Activated CD8-positive, alpha-beta T cell treated with anti-CD3 and anti-CD28 coated beads for 36 hours (primary cell): ENCODE measurements at regions not wholly inside any gene's neighbourhood (a gene's known extent, or its start where the extent isn't known, plus 50 kb on each side); places are given as distances from the start of the nearest gene placed in this dataset.

Experiments used
- ATAC-seq: fragments of 200-7000 bp; cut with Tn5 transposase; one replicate; pipeline ENCODE4 v1.10.0; 2021; ENCODE audit warnings: mild to moderate bottlenecking, moderate library complexity
- CTCF ChIA-PET: fragments of 350-600 bp; sonication (Branson Sonifier 250); formaldehyde crosslinking; loops from one replicate; lab custom pipeline; 2021; ENCODE audit warnings: antibody characterized with exemption; lab: Charles Lee
- POLR2A ChIA-PET: fragments of 350-600 bp; sonication (Branson Sonifier 250); formaldehyde crosslinking; loops from one replicate; lab custom pipeline; 2021; ENCODE audit warnings: antibody characterized with exemption; lab: Charles Lee
- DNase-seq: peaks from one replicate; pipeline ENCODE4 v3.0.0-alpha.2; 2020
- H3K27ac Mint-ChIP-seq: one replicate; pipeline ENCODE4 v1.8.0; 2021; ENCODE audit warnings: mild to moderate bottlenecking, mixed read lengths
- H3K27me3 Mint-ChIP-seq: one replicate; pipeline ENCODE4 v1.8.0; 2021; ENCODE audit warnings: mixed read lengths
- H3K36me3 Mint-ChIP-seq: one replicate; pipeline ENCODE4 v1.8.0; 2021; ENCODE audit warnings: low read depth, mixed read lengths
- H3K4me1 Mint-ChIP-seq: one replicate; pipeline ENCODE4 v1.8.0; 2021; ENCODE audit warnings: low read depth, mixed read lengths
- H3K4me3 Mint-ChIP-seq: one replicate; pipeline ENCODE4 v1.8.0; 2021; ENCODE audit warnings: mild to moderate bottlenecking, moderate library complexity, mixed read lengths
- H3K9me3 Mint-ChIP-seq: one replicate; pipeline ENCODE4 v1.8.0; 2021; ENCODE audit warnings: mixed read lengths
- CTCF ChIP-seq: fragments of 200-600 bp; IDR thresholded peaks from one replicate; pipeline ENCODE4 v1.8.0; 2022; ENCODE audit warnings: antibody characterized with exemption, mild to moderate bottlenecking
- intact Hi-C: fragments of 100-400 bp; cut with micrococcal nuclease; formaldehyde crosslinking; loops from one replicate; pipeline ENCODE4 v1.10.0; 2022

DNA sequence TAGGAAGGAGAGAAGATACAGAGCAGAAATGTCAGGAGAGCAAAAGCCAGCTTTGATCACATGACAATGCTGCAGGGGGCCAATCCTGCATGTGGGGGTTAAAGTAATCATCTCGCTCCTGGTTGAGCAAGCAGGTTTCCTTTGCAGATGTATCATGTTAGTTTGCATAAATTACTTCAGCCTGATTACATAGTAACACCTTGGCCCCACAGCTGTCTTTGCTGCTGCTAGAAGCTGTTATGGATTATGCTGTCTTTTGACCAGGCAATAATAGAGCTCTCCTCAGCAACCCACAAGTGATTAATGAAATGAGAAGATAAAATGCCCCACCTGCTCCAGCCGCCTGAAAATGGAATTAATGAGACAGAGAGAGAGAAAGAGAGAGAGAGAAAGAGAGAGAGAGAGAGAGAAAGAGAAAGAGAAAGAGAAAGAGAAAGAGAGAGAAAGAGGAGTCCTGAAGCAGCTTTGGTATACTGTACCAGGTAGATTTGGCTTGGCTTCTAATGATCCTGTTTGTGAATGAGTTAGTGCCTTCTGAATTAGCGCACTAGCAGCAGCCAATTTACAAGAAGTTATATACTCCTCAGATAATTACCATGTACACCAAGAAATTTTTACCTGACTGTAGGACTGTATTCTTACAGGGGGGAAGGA lies 174.3 kb upstream of the RORB start:
- Mint-ChIP-seq H3K27me3 (peaks cover 1% of the 10 kb centered on the region), H3K27ac (no peak overlapping the region), H3K4me3 (no peak overlapping the region), H3K36me3 (no peaks in the 10 kb centered on the region), H3K4me1 (peaks cover 5% of the 10 kb centered on the region), H3K9me3 (peaks cover 13% of the 10 kb centered on the region)
- ATAC-seq (peak; percentile 77), DNase-seq (peak; percentile 2)
- no peak for TF ChIP-seq CTCF
- ChIA-PET POLR2A (no interaction called here), CTCF (no interaction called here)
- intact Hi-C loops: no loop called here

DNA sequence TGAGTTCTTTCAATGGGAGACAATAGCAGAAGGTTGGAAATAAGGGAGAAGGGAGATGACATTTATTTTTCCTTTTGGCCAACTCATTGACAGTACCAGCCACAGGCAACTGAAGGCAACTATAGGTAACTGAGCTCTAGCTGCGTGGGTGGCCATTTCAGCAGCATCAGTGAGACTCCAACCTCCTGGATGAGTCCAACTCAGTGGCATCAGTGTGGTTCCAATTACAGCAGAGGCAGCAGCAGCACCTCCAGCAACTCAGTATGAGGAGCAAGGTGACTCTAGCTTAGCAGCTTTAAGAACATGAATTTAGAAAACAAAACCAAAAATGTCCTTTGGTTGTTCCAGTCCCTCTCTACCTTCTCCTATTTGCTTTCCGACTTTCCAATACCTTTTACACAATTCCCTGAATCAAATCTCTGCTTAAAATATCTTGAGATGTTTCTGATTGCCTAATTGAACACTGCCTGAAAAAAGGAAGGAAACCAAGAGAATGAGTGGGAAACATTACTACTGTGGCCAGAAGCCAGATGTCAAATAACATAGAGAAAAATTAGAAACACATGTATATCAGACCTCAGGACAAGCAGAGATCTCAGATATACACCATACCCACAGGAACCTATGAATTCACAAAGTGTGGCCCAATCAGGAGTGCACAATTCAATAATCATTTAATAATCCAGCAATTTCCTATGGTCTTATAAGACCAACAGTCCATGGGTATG lies 166.5 kb upstream of the RORB start:
- Mint-ChIP-seq H3K27me3 (peaks cover 1% of the 10 kb centered on the region), H3K4me3 (no peak overlapping the region), H3K27ac (no peak overlapping the region), H3K36me3 (no peaks in the 10 kb centered on the region), H3K4me1 (peaks cover 9% of the 10 kb centered on the region), H3K9me3 (no peaks in the 10 kb centered on the region)
- DNase-seq: no peak
- intact Hi-C loops: no loop called here
- ChIA-PET POLR2A (no interaction called here), CTCF (no interaction called here)
- ATAC-seq: no peak
- TF ChIP-seq CTCF: no peak

DNA sequence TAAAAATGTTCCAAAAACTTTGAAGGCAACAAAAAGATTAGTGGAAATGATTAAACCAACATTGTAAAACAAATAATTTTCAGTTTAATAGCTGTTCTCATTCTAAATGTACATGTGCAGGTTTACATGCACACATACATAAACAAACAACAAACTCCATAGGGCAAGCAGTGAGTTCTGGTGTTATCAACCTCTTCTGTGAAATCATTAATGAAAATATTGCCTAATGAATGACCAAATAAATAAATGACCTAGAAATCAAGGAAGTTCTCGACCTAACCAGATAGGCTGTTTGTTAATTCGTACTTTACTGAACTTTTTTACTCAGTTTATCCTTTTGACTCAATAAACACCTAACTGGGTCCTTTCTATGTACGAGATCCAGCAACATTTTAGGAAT lies 165.5 kb upstream of the RORB start:
- no peak for DNase-seq
- no peaks in the 10 kb centered on the region for H3K9me3 Mint-ChIP-seq
- peaks cover 9% of the 10 kb centered on the region for H3K4me1 Mint-ChIP-seq
- no peaks in the 10 kb centered on the region for H3K36me3 Mint-ChIP-seq
- peaks cover 1% of the 10 kb centered on the region for H3K27me3 Mint-ChIP-seq
- H3K4me3 Mint-ChIP-seq: no peak overlapping the region
- ATAC-seq: no peak
- intact Hi-C loops: no loop called here
- ChIA-PET POLR2A (no interaction called here), CTCF (no interaction called here)
- no peak overlapping the region for H3K27ac Mint-ChIP-seq
- no peak for TF ChIP-seq CTCF

- TF ChIP-seq CTCF: no peak
- ChIA-PET POLR2A (no interaction called here), CTCF (no interaction called here)
- H3K36me3 Mint-ChIP-seq: no peaks in the 10 kb centered on the region
- no peaks in the 10 kb centered on the region for H3K27me3 Mint-ChIP-seq
- no peak for DNase-seq
- H3K4me3 Mint-ChIP-seq: no peak overlapping the region
- intact Hi-C loops: no loop called here
- peaks cover 9% of the 10 kb centered on the region for H3K4me1 Mint-ChIP-seq
- peak; percentile 20 for ATAC-seq
- peak overlapping the region; percentile 58 for H3K27ac Mint-ChIP-seq
- no peaks in the 10 kb centered on the region for H3K9me3 Mint-ChIP-seq
Measured at GRCh38 chr9:74333384-74334032, 163.6 kb upstream of the RORB start.

GRCh38 chr9:74334271-74334670 lies 162.9 kb upstream of the RORB start:
- H3K27ac Mint-ChIP-seq: no peak overlapping the region
- ATAC-seq (no peak), DNase-seq (no peak)
- ChIA-PET POLR2A (no interaction called here), CTCF (no interaction called here)
- no peak for TF ChIP-seq CTCF
- H3K36me3 Mint-ChIP-seq: no peaks in the 10 kb centered on the region
- no peaks in the 10 kb centered on the region for H3K9me3 Mint-ChIP-seq
- peaks cover 9% of the 10 kb centered on the region for H3K4me1 Mint-ChIP-seq
- intact Hi-C loops: no loop called here
- H3K27me3 Mint-ChIP-seq: no peaks in the 10 kb centered on the region
- H3K4me3 Mint-ChIP-seq: no peak overlapping the region
